ENCODE measurements at regions not wholly inside any gene's neighbourhood (a gene's known extent, or its start where the extent isn't known, plus 50 kb on each side); places are given as distances from the start of the nearest gene placed in this dataset.

- H2BK5ac ChIP-seq (ENCODE audit: low read depth, low read length), result no peak overlapping the region
- DNase-seq (ENCODE audit: low read depth in 1 of 2, low spot score in 2 of 2) (no peak), FAIRE-seq (no peak)
- no peak overlapping the region for H2BK12ac ChIP-seq (ENCODE audit: low read depth, low read length)
- no peaks in the 10 kb centered on the region for H3K27me3 ChIP-seq (replicated peaks in 1 of 4; ENCODE audit: control insufficient read depth in 3 of 4, extremely low read depth in 1 of 4, insufficient read depth in 3 of 4, low read length in 3 of 4)
- H4K20me1 ChIP-seq (replicated peaks in 1 of 2; ENCODE audit: control insufficient read depth in 1 of 2, insufficient read depth in 2 of 2, low read length in 2 of 2), result no peaks in the 10 kb centered on the region
- H3K4me3 ChIP-seq (ENCODE audit: extremely low read depth in 1 of 4, insufficient read depth in 2 of 4, low read depth in 3 of 4, low read length in 4 of 4), result no peak overlapping the region
- H3K4ac ChIP-seq (replicated peaks; ENCODE audit: insufficient read length, low read depth, low read length), result no peak overlapping the region
- H4K5ac ChIP-seq (ENCODE audit: insufficient read length, low read depth, low read length), result no peak overlapping the region
- H2AFZ ChIP-seq (ENCODE audit: low read length), result no peak overlapping the region
- no peak overlapping the region for H2AK5ac ChIP-seq (ENCODE audit: low read depth, low read length)
- 0 out of 2 replicates have a peak overlapping the region, but pooled peaks have one; percentile 37 for H4K8ac ChIP-seq (ENCODE audit: extremely low read depth, insufficient read depth, low read length)
- no peak overlapping the region for H3K4me2 ChIP-seq (ENCODE audit: insufficient read depth in 1 of 2, low read depth in 2 of 2, low read length in 2 of 2)
- no peak overlapping the region for H2BK120ac ChIP-seq (replicated peaks; ENCODE audit: low read depth, low read length)
- H3K79me1 ChIP-seq (ENCODE audit: low read depth, low read length), result no peaks in the 10 kb centered on the region
- H3K18ac ChIP-seq (ENCODE audit: extremely low read depth, low read length), result no peak overlapping the region
- H2BK20ac ChIP-seq (ENCODE audit: low read length), result no peak overlapping the region
- no peaks in the 10 kb centered on the region for H3K9me3 ChIP-seq (ENCODE audit: insufficient read depth in 2 of 2, low read depth in 1 of 2, low read length in 1 of 2)
- H4K91ac ChIP-seq (replicated peaks; ENCODE audit: insufficient read length, low read length), result no peak overlapping the region
- ChIA-PET POLR2A (ENCODE audit: partially characterized antibody) (no interaction called here), CTCF (ENCODE audit: partially characterized antibody) (interaction anchor here (0.7 to 1.1 kb wide), 4 partner anchors 8 to 388 kb away, joined by 3 read pairs; no protein-coding TSS in a partner anchor)
- H3K4me1 ChIP-seq (replicated peaks in 1 of 4; ENCODE audit: control insufficient read depth in 3 of 4, insufficient read depth in 4 of 4, low read length in 3 of 4), result no peaks in the 10 kb centered on the region; a peak in 1 of 7 replicates
- H3K27ac ChIP-seq (ENCODE audit: low read depth, low read length), result no peak overlapping the region
- H2BK15ac ChIP-seq (ENCODE audit: low read length), result no peak overlapping the region
- H3K9ac ChIP-seq (replicated peaks in 1 of 4; ENCODE audit: extremely low read depth in 1 of 4, low read depth in 3 of 4, low read length in 3 of 4), result no peak overlapping the region
- H3K23ac ChIP-seq (ENCODE audit: insufficient read length), result no peak overlapping the region
- TF ChIP-seq NRF1 (IDR thresholded peaks at IDR 0.05; ENCODE audit: low read depth, low read length) (no peak), RFX5 (IDR thresholded peaks at IDR 0.05; ENCODE audit: borderline replicate concordance, low read depth, low read length) (no peak)
- H3K14ac ChIP-seq (ENCODE audit: insufficient read length), result no peak overlapping the region
- no peaks in the 10 kb centered on the region for H3K23me2 ChIP-seq (ENCODE audit: low read depth, low read length)
- no peaks in the 10 kb centered on the region for H3K36me3 ChIP-seq (ENCODE audit: control insufficient read depth in 2 of 4, insufficient read depth in 4 of 4, low read length in 3 of 4)
- no peak overlapping the region for H3K56ac ChIP-seq (replicated peaks; ENCODE audit: insufficient read length, low read depth, low read length)
- 85% methylated on average over 11 of the region's 13 CpGs; no CpG with 5 or more reads in 1 of the 2 experiments for WGBS, 2 experiments (ENCODE audit: extremely low coverage in 1 of 2, insufficient coverage in 1 of 2, insufficient read length in 1 of 2, insufficient replicate concordance in 2 of 2, low coverage in 1 of 2, low lambda C conversion rate in 2 of 2, missing lambda C conversion rate in 1 of 2)
- H3K79me2 ChIP-seq (ENCODE audit: control insufficient read depth in 1 of 2, insufficient read depth in 2 of 2, low read length in 2 of 2), result no peaks in the 10 kb centered on the region
Measured at GRCh38 chr20:58010666-58011065, 217.8 kb downstream of the ANKRD60 start.

Data from H1 (cell line).